ENCODE measurements at regions not wholly inside any gene's neighbourhood (a gene's known extent, or its start where the extent isn't known, plus 50 kb on each side); places are given as distances from the start of the nearest gene placed in this dataset.

GRCh38 chr3:25043177-25043576 is 384.9 kb upstream of the RARB start:
- Histone ChIP-seq H3K4me1 (ENCODE audit: control insufficient read depth, insufficient read depth, low read length) (peaks cover 5% of the 10 kb centered on the region; the same call in 1 of the 2 replicates), H3K9ac (ENCODE audit: low read length) (no peak overlapping the region), H3K27me3 (ENCODE audit: control insufficient read depth, insufficient read depth, low read length) (no peaks in the 10 kb centered on the region), H3K9me3 (ENCODE audit: control insufficient read depth, insufficient read depth, low read depth, low read length) (peaks cover 6% of the 10 kb centered on the region; the same call in 1 of the 2 replicates), H3K36me3 (ENCODE audit: control insufficient read depth, insufficient read depth, low read length) (no peaks in the 10 kb centered on the region), H3K27ac (ENCODE audit: low read depth, low read length) (no peak overlapping the region), H3K4me3 (ENCODE audit: low read depth, low read length) (no peak overlapping the region)

DNA sequence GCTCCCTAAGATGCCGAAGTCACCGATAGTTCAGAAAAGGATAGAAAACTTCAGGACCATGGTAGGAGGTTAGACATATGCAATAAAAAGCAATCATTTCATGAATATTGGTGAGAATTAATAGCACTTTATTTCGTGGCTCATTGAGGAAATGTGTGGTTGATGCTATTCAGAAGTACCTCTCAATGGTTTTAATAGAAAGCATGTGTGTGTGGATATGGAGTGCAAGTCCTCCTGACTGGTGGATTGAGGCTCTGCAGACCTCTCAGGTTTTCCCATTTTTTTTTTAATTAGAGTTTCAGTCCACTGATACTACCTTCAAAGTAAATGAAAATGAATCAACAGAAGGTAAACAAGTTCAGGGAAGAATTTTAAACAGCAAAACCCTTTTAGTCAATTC is 384.3 kb upstream of the RARB start:
- no peaks in the 10 kb centered on the region for H3K27me3 ChIP-seq (ENCODE audit: control insufficient read depth, insufficient read depth, low read length)
- H3K9me3 ChIP-seq (ENCODE audit: control insufficient read depth, insufficient read depth, low read depth, low read length): peaks cover 6% of the 10 kb centered on the region; the same call in 1 of the 2 replicates
- peaks cover 5% of the 10 kb centered on the region; the same call in 1 of the 2 replicates for H3K4me1 ChIP-seq (ENCODE audit: control insufficient read depth, insufficient read depth, low read length)
- H3K9ac ChIP-seq (ENCODE audit: low read length): no peak overlapping the region
- no peak overlapping the region for H3K27ac ChIP-seq (ENCODE audit: low read depth, low read length)
- no peak overlapping the region for H3K4me3 ChIP-seq (ENCODE audit: low read depth, low read length)
- no peaks in the 10 kb centered on the region for H3K36me3 ChIP-seq (ENCODE audit: control insufficient read depth, insufficient read depth, low read length)

- H3K9me3 ChIP-seq (ENCODE audit: control insufficient read depth, insufficient read depth, low read depth, low read length): peaks cover 6% of the 10 kb centered on the region; the same call in 1 of the 2 replicates
- H3K4me3 ChIP-seq (ENCODE audit: low read depth, low read length): no peak overlapping the region
- no peaks in the 10 kb centered on the region for H3K27me3 ChIP-seq (ENCODE audit: control insufficient read depth, insufficient read depth, low read length)
- H3K4me1 ChIP-seq (ENCODE audit: control insufficient read depth, insufficient read depth, low read length): peaks cover 5% of the 10 kb centered on the region; the same call in 1 of the 2 replicates
- no peaks in the 10 kb centered on the region for H3K36me3 ChIP-seq (ENCODE audit: control insufficient read depth, insufficient read depth, low read length)
- no peak overlapping the region for H3K9ac ChIP-seq (ENCODE audit: low read length)
- no peak overlapping the region for H3K27ac ChIP-seq (ENCODE audit: low read depth, low read length)
Measured at GRCh38 chr3:25044762-25045710, 383.0 kb upstream of the RARB start.

GRCh38 chr3:25046911-25047771 is 380.9 kb upstream of the RARB start:
- no peak overlapping the region for H3K27ac ChIP-seq (ENCODE audit: low read depth, low read length)
- no peak overlapping the region for H3K4me3 ChIP-seq (ENCODE audit: low read depth, low read length)
- H3K4me1 ChIP-seq (ENCODE audit: control insufficient read depth, insufficient read depth, low read length): peaks cover 5% of the 10 kb centered on the region; the same call in 1 of the 2 replicates
- H3K9me3 ChIP-seq (ENCODE audit: control insufficient read depth, insufficient read depth, low read depth, low read length): peaks cover 6% of the 10 kb centered on the region; the same call in 1 of the 2 replicates
- no peaks in the 10 kb centered on the region for H3K36me3 ChIP-seq (ENCODE audit: control insufficient read depth, insufficient read depth, low read length)
- H3K9ac ChIP-seq (ENCODE audit: low read length): no peak overlapping the region
- no peaks in the 10 kb centered on the region for H3K27me3 ChIP-seq (ENCODE audit: control insufficient read depth, insufficient read depth, low read length)

DNA sequence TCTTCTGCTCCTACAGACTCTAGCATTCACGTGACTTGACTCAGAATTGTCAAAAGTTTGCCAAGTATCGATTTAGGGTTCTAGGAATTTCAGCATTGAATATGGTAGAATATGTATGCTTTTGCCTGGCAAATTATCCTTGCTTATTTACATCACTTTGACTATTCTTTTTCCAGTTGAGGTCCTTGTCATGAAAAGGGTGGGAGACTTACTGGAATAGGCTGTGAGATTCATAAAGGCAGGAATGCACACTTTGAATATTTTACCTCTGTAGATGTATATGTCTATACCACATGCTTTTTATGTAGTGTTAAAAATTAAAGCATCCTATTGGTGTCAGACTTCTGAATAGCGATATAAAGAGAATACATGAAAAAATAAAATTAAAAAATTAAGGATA is 378.8 kb upstream of the RARB start:
- Histone ChIP-seq H3K4me1 (ENCODE audit: control insufficient read depth, insufficient read depth, low read length) (peaks cover 5% of the 10 kb centered on the region; the same call in 1 of the 2 replicates), H3K9me3 (ENCODE audit: control insufficient read depth, insufficient read depth, low read depth, low read length) (peaks cover 6% of the 10 kb centered on the region; the same call in 1 of the 2 replicates), H3K9ac (ENCODE audit: low read length) (no peak overlapping the region), H3K27me3 (ENCODE audit: control insufficient read depth, insufficient read depth, low read length) (no peaks in the 10 kb centered on the region), H3K4me3 (ENCODE audit: low read depth, low read length) (no peak overlapping the region), H3K36me3 (ENCODE audit: control insufficient read depth, insufficient read depth, low read length) (no peaks in the 10 kb centered on the region), H3K27ac (ENCODE audit: low read depth, low read length) (no peak overlapping the region)

- Histone ChIP-seq H3K9ac (ENCODE audit: low read length) (no peak overlapping the region), H3K4me3 (ENCODE audit: low read depth, low read length) (no peak overlapping the region), H3K27me3 (ENCODE audit: control insufficient read depth, insufficient read depth, low read length) (no peaks in the 10 kb centered on the region), H3K27ac (ENCODE audit: low read depth, low read length) (no peak overlapping the region), H3K36me3 (ENCODE audit: control insufficient read depth, insufficient read depth, low read length) (no peaks in the 10 kb centered on the region), H3K4me1 (ENCODE audit: control insufficient read depth, insufficient read depth, low read length) (no peaks in the 10 kb centered on the region), H3K9me3 (ENCODE audit: control insufficient read depth, insufficient read depth, low read depth, low read length) (no peaks in the 10 kb centered on the region)
Measured at GRCh38 chr3:25053360-25053759, 374.7 kb upstream of the RARB start.

DNA sequence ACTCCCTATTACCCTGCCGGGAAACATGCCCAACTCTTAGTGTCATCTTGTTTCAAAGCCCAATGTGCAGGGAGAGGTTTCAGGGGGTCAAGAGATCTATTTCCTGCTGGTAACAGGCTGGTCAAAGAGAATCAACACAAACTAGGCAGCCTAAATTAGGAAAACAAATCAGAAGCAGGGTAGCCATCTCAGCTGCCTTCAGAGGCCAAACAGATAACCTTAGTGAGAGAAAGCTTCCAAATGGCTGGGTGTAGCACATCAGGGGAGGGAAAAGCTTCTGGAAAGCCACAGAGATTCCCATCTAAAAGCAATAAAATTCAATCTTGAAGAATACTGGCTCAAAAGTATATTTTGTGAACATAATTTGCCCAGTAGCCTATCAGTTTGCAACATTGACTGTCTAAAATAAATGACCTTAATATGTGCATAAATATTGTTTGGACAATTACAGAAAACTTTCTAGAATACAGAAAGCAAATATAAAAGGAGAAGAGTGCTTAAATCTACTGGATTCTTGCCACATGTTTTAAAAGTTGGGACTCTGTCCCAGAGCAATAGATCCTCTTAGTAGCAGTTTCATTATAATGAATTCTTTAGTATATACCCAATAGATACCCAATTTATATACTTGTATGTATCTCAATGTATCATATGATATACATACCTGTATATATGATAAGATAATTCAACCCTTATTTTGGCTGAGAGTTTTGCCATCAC is 371.9 kb upstream of the RARB start:
- H3K27ac ChIP-seq (ENCODE audit: low read depth, low read length): no peak overlapping the region
- H3K36me3 ChIP-seq (ENCODE audit: control insufficient read depth, insufficient read depth, low read length): no peaks in the 10 kb centered on the region
- H3K9me3 ChIP-seq (ENCODE audit: control insufficient read depth, insufficient read depth, low read depth, low read length): no peaks in the 10 kb centered on the region
- H3K4me3 ChIP-seq (ENCODE audit: low read depth, low read length): no peak overlapping the region
- H3K9ac ChIP-seq (ENCODE audit: low read length): no peak overlapping the region
- H3K4me1 ChIP-seq (ENCODE audit: control insufficient read depth, insufficient read depth, low read length): peaks cover 3% of the 10 kb centered on the region; the same call in 1 of the 2 replicates
- no peaks in the 10 kb centered on the region for H3K27me3 ChIP-seq (ENCODE audit: control insufficient read depth, insufficient read depth, low read length)

GRCh38 chr3:25056803-25057351 is 371.2 kb upstream of the RARB start:
- no peaks in the 10 kb centered on the region for H3K27me3 ChIP-seq (ENCODE audit: control insufficient read depth, insufficient read depth, low read length)
- H3K9ac ChIP-seq (ENCODE audit: low read length): no peak overlapping the region
- H3K36me3 ChIP-seq (ENCODE audit: control insufficient read depth, insufficient read depth, low read length): no peaks in the 10 kb centered on the region
- H3K4me1 ChIP-seq (ENCODE audit: control insufficient read depth, insufficient read depth, low read length): peaks cover 3% of the 10 kb centered on the region; the same call in 1 of the 2 replicates
- no peak overlapping the region for H3K27ac ChIP-seq (ENCODE audit: low read depth, low read length)
- no peaks in the 10 kb centered on the region for H3K9me3 ChIP-seq (ENCODE audit: control insufficient read depth, insufficient read depth, low read depth, low read length)
- no peak overlapping the region for H3K4me3 ChIP-seq (ENCODE audit: low read depth, low read length)

DNA sequence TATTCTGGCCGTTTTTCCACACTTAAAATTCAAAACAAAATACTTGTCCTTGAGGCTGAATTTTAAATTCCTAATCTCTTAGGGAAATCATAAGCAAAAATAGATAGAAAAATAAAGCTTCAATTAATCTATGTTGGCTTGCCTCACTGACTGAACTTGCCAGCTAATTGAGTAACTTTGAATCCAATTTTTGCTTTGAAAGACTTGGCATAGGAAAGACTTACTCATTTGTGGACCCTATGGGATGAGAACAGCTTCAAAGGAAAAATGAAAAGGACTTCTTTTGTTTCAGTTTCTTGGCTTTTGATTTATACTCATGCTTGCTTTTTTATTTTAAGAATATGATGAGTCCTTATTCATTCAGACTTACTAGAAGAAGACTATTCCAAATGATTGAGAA is 370.7 kb upstream of the RARB start:
- no peak overlapping the region for H3K27ac ChIP-seq (ENCODE audit: low read depth, low read length)
- H3K27me3 ChIP-seq (ENCODE audit: control insufficient read depth, insufficient read depth, low read length): no peaks in the 10 kb centered on the region
- no peaks in the 10 kb centered on the region for H3K36me3 ChIP-seq (ENCODE audit: control insufficient read depth, insufficient read depth, low read length)
- no peak overlapping the region for H3K4me3 ChIP-seq (ENCODE audit: low read depth, low read length)
- H3K4me1 ChIP-seq (ENCODE audit: control insufficient read depth, insufficient read depth, low read length): peaks cover 3% of the 10 kb centered on the region; the same call in 1 of the 2 replicates
- H3K9ac ChIP-seq (ENCODE audit: low read length): no peak overlapping the region
- no peaks in the 10 kb centered on the region for H3K9me3 ChIP-seq (ENCODE audit: control insufficient read depth, insufficient read depth, low read depth, low read length)

- Histone ChIP-seq H3K4me1 (ENCODE audit: control insufficient read depth, insufficient read depth, low read length) (peaks cover 3% of the 10 kb centered on the region; the same call in 1 of the 2 replicates), H3K4me3 (ENCODE audit: low read depth, low read length) (no peak overlapping the region), H3K9me3 (ENCODE audit: control insufficient read depth, insufficient read depth, low read depth, low read length) (no peaks in the 10 kb centered on the region), H3K27ac (ENCODE audit: low read depth, low read length) (no peak overlapping the region), H3K9ac (ENCODE audit: low read length) (no peak overlapping the region), H3K36me3 (ENCODE audit: control insufficient read depth, insufficient read depth, low read length) (no peaks in the 10 kb centered on the region), H3K27me3 (ENCODE audit: control insufficient read depth, insufficient read depth, low read length) (no peaks in the 10 kb centered on the region)
Measured at GRCh38 chr3:25064681-25065080, 363.4 kb upstream of the RARB start.

All from HUES6 (cell line).